ENCODE measurements at regions not wholly inside any gene's neighbourhood (a gene's known extent, or its start where the extent isn't known, plus 50 kb on each side); places are given as distances from the start of the nearest gene placed in this dataset.

DNA sequence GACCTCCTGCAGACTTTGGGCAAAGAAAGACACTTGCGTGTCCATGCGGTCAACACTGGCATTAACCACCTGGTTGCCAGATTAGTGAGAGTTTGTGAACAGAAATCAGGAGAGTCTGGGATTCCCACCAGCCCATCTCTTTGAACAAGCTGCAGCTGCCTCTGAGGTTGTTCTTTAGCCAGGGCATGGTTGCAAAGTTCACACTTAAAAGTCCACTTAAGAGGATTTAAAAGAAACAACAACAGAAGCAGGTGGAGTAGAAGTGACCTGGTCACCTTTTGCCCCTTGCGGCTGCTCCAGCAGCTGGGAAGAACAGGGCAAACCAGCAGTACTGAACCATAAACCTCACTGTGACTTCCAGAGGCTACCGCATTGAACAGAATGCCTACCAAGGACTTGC lies 97.3 kb downstream of the FOXB1 start:
- TF ChIP-seq, protein P1, sequence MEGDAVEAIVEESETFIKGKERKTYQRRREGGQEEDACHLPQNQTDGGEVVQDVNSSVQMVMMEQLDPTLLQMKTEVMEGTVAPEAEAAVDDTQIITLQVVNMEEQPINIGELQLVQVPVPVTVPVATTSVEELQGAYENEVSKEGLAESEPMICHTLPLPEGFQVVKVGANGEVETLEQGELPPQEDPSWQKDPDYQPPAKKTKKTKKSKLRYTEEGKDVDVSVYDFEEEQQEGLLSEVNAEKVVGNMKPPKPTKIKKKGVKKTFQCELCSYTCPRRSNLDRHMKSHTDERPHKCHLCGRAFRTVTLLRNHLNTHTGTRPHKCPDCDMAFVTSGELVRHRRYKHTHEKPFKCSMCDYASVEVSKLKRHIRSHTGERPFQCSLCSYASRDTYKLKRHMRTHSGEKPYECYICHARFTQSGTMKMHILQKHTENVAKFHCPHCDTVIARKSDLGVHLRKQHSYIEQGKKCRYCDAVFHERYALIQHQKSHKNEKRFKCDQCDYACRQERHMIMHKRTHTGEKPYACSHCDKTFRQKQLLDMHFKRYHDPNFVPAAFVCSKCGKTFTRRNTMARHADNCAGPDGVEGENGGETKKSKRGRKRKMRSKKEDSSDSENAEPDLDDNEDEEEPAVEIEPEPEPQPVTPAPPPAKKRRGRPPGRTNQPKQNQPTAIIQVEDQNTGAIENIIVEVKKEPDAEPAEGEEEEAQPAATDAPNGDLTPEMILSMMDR (IDR thresholded peaks at IDR 0.05; ENCODE audit: extremely low read depth in 1 of 2, insufficient read depth in 1 of 2, low read depth in 1 of 2, low read length in 2 of 2): no peak
- TF ChIP-seq POLR2AphosphoS5 (IDR thresholded peaks at IDR 0.05; ENCODE audit: insufficient read depth, low read depth, low read length) (no peak), MYC (IDR thresholded peaks at IDR 0.05; ENCODE audit: low read depth, low read length) (no peak), EZH2 (IDR thresholded peaks at IDR 0.05; ENCODE audit: borderline replicate concordance, low read depth, low read length, severe bottlenecking) (no peak), FOS (IDR thresholded peaks at IDR 0.05; ENCODE audit: borderline replicate concordance, insufficient read depth, low read length) (no peak), GATA2 (IDR thresholded peaks at IDR 0.05; ENCODE audit: insufficient read depth, insufficient read length, low read depth, low read length) (no peak), POLR2A (IDR thresholded peaks at IDR 0.05; ENCODE audit: low read depth, low read length) (no peak), JUN (IDR thresholded peaks at IDR 0.05; ENCODE audit: borderline replicate concordance, insufficient read depth, insufficient read length, low read depth) (no peak)
- TF ChIP-seq, protein P2, sequence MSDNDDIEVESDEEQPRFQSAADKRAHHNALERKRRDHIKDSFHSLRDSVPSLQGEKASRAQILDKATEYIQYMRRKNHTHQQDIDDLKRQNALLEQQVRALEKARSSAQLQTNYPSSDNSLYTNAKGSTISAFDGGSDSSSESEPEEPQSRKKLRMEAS (IDR thresholded peaks at IDR 0.05; ENCODE audit: insufficient read depth, insufficient read length): no peak
- Histone ChIP-seq H3K36me3 (ENCODE audit: control insufficient read depth in 2 of 2, extremely low read depth in 1 of 2, insufficient read depth in 2 of 2, low read length in 2 of 2) (no peaks in the 10 kb centered on the region), H3K4me1 (ENCODE audit: control insufficient read depth, extremely low read depth, insufficient read depth, low read length) (no peaks in the 10 kb centered on the region), H3K79me2 (ENCODE audit: control insufficient read depth, insufficient read depth, low read length) (no peaks in the 10 kb centered on the region), H2AFZ (ENCODE audit: low read depth, low read length) (no peak overlapping the region), H3K9me1 (replicated peaks; ENCODE audit: control insufficient read depth, extremely low read depth, insufficient read depth, low read length) (no peaks in the 10 kb centered on the region), H3K4me3 (replicated peaks in 1 of 3; ENCODE audit: insufficient read depth in 1 of 3, low read depth in 1 of 3, low read length in 3 of 3) (no peak overlapping the region), H3K27ac (ENCODE audit: insufficient read depth, low read depth, low read length) (no peak overlapping the region), H3K4me2 (ENCODE audit: insufficient read depth, low read length) (no peak overlapping the region), H4K20me1 (replicated peaks; ENCODE audit: control insufficient read depth, extremely low read depth, insufficient read depth, low read length) (no peaks in the 10 kb centered on the region), H3K9ac (replicated peaks; ENCODE audit: extremely low read depth, insufficient read depth, low read length) (no peak overlapping the region), H3K27me3 (ENCODE audit: control insufficient read depth in 2 of 2, insufficient read depth in 2 of 2, low read length in 2 of 2) (peaks cover 0 to 2% of the 10 kb centered on the region in 2 experiments), H3K9me3 (replicated peaks; ENCODE audit: control insufficient read depth, insufficient read depth, low read length) (no peaks in the 10 kb centered on the region)
- intact Hi-C loops (cut with micrococcal nuclease) (no loop called here), dilution Hi-C loops (cut with MboI; ENCODE audit: extremely low pct_ligation_motif_present, low sequenced_read_pairs) (no loop called here)
- ChIA-PET CTCF (no interaction called here), POLR2A (no interaction called here)
- no peak for DNase-seq (ENCODE audit: low read depth, low spot score)
- no TSS peak for BruUV-seq (replicated peaks)
- FAIRE-seq: no peak
